ENCODE measurements at regions not wholly inside any gene's neighbourhood (a gene's known extent, or its start where the extent isn't known, plus 50 kb on each side); places are given as distances from the start of the nearest gene placed in this dataset.

DNA sequence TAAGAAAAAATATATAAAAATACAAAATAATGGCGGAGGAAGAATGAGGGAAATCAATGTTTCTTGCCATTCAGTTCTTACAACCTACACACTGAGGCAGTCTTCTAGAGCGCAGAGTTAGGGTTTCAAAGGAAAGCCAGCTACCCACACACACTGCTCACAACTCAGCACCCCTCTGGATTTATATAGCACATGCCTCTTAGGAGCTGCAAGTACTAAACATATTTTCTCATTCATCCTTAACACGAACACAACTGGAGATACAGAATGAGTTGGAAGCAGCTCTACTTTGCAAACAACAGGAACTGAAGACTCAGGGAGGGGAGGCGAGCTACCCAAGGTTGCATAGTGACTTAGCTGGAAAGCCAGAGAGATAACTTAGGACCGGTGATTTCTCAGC is 293.8 kb downstream of the CTTN start:
- H3K9me3 ChIP-seq (ENCODE audit: insufficient read depth, low read depth, low read length), result no peaks in the 10 kb centered on the region
- TF ChIP-seq, protein P1, sequence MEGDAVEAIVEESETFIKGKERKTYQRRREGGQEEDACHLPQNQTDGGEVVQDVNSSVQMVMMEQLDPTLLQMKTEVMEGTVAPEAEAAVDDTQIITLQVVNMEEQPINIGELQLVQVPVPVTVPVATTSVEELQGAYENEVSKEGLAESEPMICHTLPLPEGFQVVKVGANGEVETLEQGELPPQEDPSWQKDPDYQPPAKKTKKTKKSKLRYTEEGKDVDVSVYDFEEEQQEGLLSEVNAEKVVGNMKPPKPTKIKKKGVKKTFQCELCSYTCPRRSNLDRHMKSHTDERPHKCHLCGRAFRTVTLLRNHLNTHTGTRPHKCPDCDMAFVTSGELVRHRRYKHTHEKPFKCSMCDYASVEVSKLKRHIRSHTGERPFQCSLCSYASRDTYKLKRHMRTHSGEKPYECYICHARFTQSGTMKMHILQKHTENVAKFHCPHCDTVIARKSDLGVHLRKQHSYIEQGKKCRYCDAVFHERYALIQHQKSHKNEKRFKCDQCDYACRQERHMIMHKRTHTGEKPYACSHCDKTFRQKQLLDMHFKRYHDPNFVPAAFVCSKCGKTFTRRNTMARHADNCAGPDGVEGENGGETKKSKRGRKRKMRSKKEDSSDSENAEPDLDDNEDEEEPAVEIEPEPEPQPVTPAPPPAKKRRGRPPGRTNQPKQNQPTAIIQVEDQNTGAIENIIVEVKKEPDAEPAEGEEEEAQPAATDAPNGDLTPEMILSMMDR (IDR thresholded peaks at IDR 0.05; ENCODE audit: insufficient read depth, low read depth, low read length), result no peak
- TF ChIP-seq EZH2 (IDR thresholded peaks at IDR 0.05; ENCODE audit: insufficient read depth, low read length), result no peak
- no peaks in the 10 kb centered on the region for H3K4me1 ChIP-seq (ENCODE audit: insufficient read depth, low read length)
- no peak overlapping the region for H3K4me2 ChIP-seq (ENCODE audit: low read length)
- FAIRE-seq (no peak), DNase-seq (ENCODE audit: low read depth) (no peak)
- H3K36me3 Mint-ChIP-seq (ENCODE audit: low read depth, unreplicated experiment), result peaks cover 6% of the 10 kb centered on the region
- H3K36me3 ChIP-seq (ENCODE audit: insufficient read depth, low read length), result no peaks in the 10 kb centered on the region
- no peak overlapping the region for H3K27ac ChIP-seq (ENCODE audit: low read depth, low read length)
- H3K4me1 Mint-ChIP-seq (ENCODE audit: low read depth, unreplicated experiment), result no peaks in the 10 kb centered on the region
- no peak overlapping the region for H3K4me3 Mint-ChIP-seq (ENCODE audit: unreplicated experiment)
- peaks cover 21% of the 10 kb centered on the region for H3K9me3 Mint-ChIP-seq (ENCODE audit: unreplicated experiment)
- no peak overlapping the region for H3K27ac Mint-ChIP-seq (ENCODE audit: unreplicated experiment)
- no peak overlapping the region for H3K9ac ChIP-seq (ENCODE audit: low read length)
- H3K79me2 ChIP-seq (ENCODE audit: insufficient read depth, low read length), result no peaks in the 10 kb centered on the region
- no peaks in the 10 kb centered on the region for H4K20me1 ChIP-seq (ENCODE audit: insufficient read depth, low read length)
- H3K4me3 ChIP-seq (ENCODE audit: insufficient read depth, low read depth, low read length), result no peak overlapping the region
- no peak overlapping the region for H2AFZ ChIP-seq (ENCODE audit: low read depth, low read length)
- H3K27me3 Mint-ChIP-seq (ENCODE audit: low read depth, unreplicated experiment), result peaks cover 40% of the 10 kb centered on the region
- peaks cover 2% of the 10 kb centered on the region for H3K27me3 ChIP-seq (ENCODE audit: insufficient read depth, low read length)

DNA sequence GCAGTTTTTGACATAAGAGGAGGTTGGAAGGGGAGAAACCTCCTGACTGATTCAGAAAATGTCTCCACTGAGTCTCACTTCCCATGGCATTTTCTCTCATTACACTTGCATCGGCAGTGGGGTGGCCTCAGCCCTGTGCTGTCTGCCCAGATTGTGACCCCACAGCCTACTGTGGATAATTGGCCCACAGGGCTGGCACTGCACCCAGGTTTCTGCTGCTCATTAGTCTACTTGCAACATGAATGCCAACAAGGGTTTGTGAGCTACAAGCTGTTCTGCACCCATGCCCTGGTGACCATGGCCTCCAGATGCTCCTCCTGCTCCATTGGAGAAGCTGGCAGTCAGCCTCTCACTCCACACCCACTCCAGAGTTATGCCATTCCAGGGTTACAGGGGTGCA is 296.0 kb downstream of the CTTN start:
- Histone ChIP-seq H3K9ac (ENCODE audit: low read length) (no peak overlapping the region), H3K27ac (ENCODE audit: low read depth, low read length) (no peak overlapping the region), H3K4me3 (ENCODE audit: insufficient read depth, low read depth, low read length) (no peak overlapping the region), H3K4me1 (ENCODE audit: insufficient read depth, low read length) (no peaks in the 10 kb centered on the region), H3K9me3 (ENCODE audit: insufficient read depth, low read depth, low read length) (no peaks in the 10 kb centered on the region), H3K79me2 (ENCODE audit: insufficient read depth, low read length) (no peaks in the 10 kb centered on the region), H4K20me1 (ENCODE audit: insufficient read depth, low read length) (no peaks in the 10 kb centered on the region), H2AFZ (ENCODE audit: low read depth, low read length) (no peak overlapping the region), H3K4me2 (ENCODE audit: low read length) (no peak overlapping the region), H3K36me3 (ENCODE audit: insufficient read depth, low read length) (no peaks in the 10 kb centered on the region), H3K27me3 (ENCODE audit: insufficient read depth, low read length) (peaks cover 4% of the 10 kb centered on the region)
- no peak for TF ChIP-seq EZH2 (IDR thresholded peaks at IDR 0.05; ENCODE audit: insufficient read depth, low read length)
- TF ChIP-seq, protein P1 (IDR thresholded peaks at IDR 0.05; ENCODE audit: insufficient read depth, low read depth, low read length), result no peak
- Mint-ChIP-seq H3K9me3 (ENCODE audit: unreplicated experiment) (peaks cover 23% of the 10 kb centered on the region), H3K4me1 (ENCODE audit: low read depth, unreplicated experiment) (no peaks in the 10 kb centered on the region), H3K36me3 (ENCODE audit: low read depth, unreplicated experiment) (peaks cover 6% of the 10 kb centered on the region), H3K4me3 (ENCODE audit: unreplicated experiment) (no peak overlapping the region), H3K27ac (ENCODE audit: unreplicated experiment) (no peak overlapping the region), H3K27me3 (ENCODE audit: low read depth, unreplicated experiment) (peaks cover 42% of the 10 kb centered on the region)
- FAIRE-seq (no peak), DNase-seq (ENCODE audit: low read depth) (no peak)

DNA sequence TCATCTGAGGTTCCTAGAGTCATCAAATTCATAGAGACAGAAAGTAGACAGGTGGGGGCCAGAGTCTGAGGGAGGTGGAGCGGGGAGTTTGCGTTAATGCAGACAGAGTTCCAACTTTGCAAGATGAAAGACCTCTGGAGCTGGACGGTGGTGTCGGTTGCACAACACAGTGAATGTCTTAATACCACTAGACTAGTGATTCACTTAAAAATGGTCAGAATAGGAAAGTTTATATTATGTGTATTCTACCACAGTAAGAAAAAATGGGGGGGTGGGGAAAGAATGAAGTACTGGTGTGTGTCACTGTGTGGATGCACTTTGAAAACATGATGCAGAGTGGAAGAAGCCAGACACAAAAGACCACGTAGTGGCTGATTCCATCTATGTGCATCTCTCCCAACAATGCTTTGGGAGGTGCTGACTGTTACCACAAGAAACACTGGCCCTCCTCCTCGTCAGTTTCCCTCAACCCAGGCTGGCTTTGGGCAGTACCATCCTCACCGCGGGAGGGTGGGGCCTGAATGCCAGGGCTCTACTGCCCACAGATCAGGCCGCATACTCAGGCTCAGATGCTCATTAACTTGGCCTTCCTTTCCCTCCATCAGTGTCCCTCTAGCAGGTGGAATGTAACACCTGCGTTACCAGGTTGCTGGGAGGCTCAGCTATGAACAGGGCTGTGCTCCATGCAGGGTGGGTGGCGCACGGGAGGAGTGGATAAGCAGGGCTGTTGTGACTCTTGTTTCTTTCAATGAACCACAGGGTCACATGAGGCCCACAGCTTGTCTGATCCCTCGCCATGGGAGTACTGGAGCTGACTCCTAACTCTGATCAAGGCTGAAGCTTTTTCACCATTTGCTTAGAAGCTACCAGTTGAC is 297.0 kb downstream of the CTTN start:
- peaks cover 6% of the 10 kb centered on the region for H3K36me3 Mint-ChIP-seq (ENCODE audit: low read depth, unreplicated experiment)
- Histone ChIP-seq H3K9ac (ENCODE audit: low read length) (no peak overlapping the region), H3K4me2 (ENCODE audit: low read length) (no peak overlapping the region), H3K4me1 (ENCODE audit: insufficient read depth, low read length) (no peaks in the 10 kb centered on the region), H2AFZ (ENCODE audit: low read depth, low read length) (no peak overlapping the region), H3K27ac (ENCODE audit: low read depth, low read length) (no peak overlapping the region), H4K20me1 (ENCODE audit: insufficient read depth, low read length) (no peaks in the 10 kb centered on the region), H3K27me3 (ENCODE audit: insufficient read depth, low read length) (peaks cover 4% of the 10 kb centered on the region), H3K4me3 (ENCODE audit: insufficient read depth, low read depth, low read length) (no peak overlapping the region), H3K36me3 (ENCODE audit: insufficient read depth, low read length) (no peaks in the 10 kb centered on the region), H3K79me2 (ENCODE audit: insufficient read depth, low read length) (no peaks in the 10 kb centered on the region), H3K9me3 (ENCODE audit: insufficient read depth, low read depth, low read length) (no peaks in the 10 kb centered on the region)
- peaks cover 48% of the 10 kb centered on the region for H3K27me3 Mint-ChIP-seq (ENCODE audit: low read depth, unreplicated experiment)
- peaks cover 17% of the 10 kb centered on the region for H3K9me3 Mint-ChIP-seq (ENCODE audit: unreplicated experiment)
- H3K4me1 Mint-ChIP-seq (ENCODE audit: low read depth, unreplicated experiment), result no peaks in the 10 kb centered on the region
- DNase-seq (ENCODE audit: low read depth) (no peak), FAIRE-seq (no peak)
- TF ChIP-seq, protein P1 (IDR thresholded peaks at IDR 0.05; ENCODE audit: insufficient read depth, low read depth, low read length), result no peak
- TF ChIP-seq EZH2 (IDR thresholded peaks at IDR 0.05; ENCODE audit: insufficient read depth, low read length), result no peak
- no peak overlapping the region for H3K27ac Mint-ChIP-seq (ENCODE audit: unreplicated experiment)
- H3K4me3 Mint-ChIP-seq (ENCODE audit: unreplicated experiment), result no peak overlapping the region
